ENCODE measurements at regions not wholly inside any gene's neighbourhood (a gene's known extent, or its start where the extent isn't known, plus 50 kb on each side); places are given as distances from the start of the nearest gene placed in this dataset.
"Not testable (repeated sequence)": the region's sequence is repeated elsewhere in the genome, so short reads cannot be mapped to it uniquely, and the experiment has no call there.

DNA sequence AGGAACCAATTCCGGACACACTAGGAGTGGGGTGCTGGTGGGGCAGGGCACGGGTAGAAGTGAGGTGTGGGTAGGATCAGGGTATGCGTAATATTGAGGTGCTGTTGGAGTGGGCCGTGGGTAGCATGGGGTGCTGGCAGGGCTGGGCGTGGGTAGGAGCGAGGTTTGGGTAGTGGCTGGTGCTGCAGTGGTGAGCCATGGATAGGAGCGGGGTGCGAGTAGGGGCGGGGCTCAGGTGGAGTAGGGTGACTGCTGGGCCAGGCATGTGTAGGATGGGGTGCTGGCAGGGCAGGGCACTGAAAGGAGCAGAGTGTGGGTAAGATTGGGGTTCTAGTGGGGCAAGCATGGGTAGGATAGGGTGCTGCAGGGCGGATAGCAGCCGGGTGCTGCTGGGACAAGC, 114.2 kb upstream of the DUSP22 start:
- FAIRE-seq (no peak), DNase-seq (ENCODE audit: insufficient read length, low spot score) (no peak)
- TF ChIP-seq, protein P1, sequence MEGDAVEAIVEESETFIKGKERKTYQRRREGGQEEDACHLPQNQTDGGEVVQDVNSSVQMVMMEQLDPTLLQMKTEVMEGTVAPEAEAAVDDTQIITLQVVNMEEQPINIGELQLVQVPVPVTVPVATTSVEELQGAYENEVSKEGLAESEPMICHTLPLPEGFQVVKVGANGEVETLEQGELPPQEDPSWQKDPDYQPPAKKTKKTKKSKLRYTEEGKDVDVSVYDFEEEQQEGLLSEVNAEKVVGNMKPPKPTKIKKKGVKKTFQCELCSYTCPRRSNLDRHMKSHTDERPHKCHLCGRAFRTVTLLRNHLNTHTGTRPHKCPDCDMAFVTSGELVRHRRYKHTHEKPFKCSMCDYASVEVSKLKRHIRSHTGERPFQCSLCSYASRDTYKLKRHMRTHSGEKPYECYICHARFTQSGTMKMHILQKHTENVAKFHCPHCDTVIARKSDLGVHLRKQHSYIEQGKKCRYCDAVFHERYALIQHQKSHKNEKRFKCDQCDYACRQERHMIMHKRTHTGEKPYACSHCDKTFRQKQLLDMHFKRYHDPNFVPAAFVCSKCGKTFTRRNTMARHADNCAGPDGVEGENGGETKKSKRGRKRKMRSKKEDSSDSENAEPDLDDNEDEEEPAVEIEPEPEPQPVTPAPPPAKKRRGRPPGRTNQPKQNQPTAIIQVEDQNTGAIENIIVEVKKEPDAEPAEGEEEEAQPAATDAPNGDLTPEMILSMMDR (IDR thresholded peaks at IDR 0.05; ENCODE audit: insufficient read depth, missing control alignments): no peak

DNA sequence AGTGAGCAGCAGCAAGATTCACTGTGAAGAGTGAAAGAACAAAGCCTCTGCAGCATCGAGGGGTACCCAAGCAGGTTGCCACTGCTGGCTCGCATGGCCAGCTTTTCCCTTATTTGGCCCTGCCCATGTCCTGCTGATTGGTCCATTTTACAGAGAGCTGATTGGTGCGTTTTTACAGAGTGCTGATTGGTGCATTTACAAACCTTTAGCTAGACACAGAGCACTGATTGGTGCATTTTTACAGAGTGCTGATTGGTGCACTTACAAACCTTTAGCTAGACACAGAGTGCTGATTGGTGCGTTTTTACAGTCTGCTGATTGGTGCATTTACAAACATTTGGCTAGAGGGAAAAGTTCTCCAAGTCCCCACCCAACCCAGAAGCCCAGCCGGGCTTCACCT, 113.4 kb upstream of the DUSP22 start:
- FAIRE-seq; DNase-seq (ENCODE audit: insufficient read length, low spot score): not testable (repeated sequence)

DNA sequence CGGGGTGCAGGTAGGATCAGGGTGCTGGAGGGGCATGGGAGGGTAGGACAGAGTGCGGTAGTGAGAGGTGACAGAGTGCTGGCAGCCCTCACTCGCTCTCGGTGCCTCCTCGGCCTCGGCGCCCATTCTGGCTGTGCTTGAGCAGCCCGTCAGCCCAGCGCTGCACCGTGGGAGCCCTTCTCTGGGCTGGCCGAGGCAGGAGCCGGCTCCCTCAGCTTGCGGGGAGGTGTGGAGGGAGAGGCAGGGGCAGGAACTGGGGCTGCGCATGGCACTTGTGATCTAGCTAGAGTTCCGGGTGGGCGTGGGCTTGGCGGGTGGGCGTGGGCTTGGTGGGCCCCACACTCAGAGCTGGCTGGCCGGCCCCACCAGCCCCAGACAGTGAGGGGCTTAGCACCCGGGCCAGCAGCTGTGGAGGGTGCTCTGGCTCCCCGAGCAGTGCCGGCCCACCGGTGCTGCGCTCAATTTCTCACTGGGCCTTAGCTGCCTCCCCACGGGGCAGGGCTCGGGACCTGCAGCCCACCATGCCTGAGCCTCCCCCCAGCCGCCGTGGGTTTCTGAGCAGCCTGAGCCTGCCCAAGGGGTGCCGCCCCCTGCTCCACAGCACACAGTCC, 112.8 kb upstream of the DUSP22 start:
- TF ChIP-seq, protein P1 (IDR thresholded peaks at IDR 0.05; ENCODE audit: insufficient read depth, missing control alignments): no peak
- FAIRE-seq: no peak
- DNase-seq (ENCODE audit: insufficient read length, low spot score): no peak

DNA sequence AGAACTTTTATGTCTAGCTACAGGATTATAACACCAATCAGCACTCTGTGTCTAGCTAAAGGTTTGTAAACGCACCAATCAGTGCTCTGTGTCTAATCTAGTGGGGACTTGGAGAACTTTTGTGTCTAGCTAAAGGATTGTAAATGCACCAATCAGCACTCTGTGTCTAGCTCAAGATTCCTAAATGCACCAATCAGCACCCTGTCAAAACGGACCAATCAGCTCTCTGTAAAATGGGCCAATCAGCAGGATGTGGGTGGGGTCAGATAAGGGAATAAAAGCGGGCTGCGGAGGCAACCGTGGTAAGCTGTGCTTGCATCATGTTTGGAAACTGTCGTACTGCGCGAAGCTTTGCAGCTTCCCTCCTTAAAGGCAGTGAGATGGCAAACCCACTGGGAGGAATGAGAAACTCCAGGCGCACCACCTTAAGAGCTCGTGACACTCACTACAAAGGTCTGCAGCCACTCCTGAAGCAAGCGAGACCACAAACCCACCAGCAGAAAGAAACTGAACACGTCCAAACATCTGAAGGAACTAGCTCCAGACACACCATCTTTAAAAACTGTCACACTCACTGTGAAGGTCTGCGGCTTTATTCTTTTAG, 112.1 kb upstream of the DUSP22 start:
- not testable (repeated sequence) for FAIRE-seq; DNase-seq (ENCODE audit: insufficient read length, low spot score)

DNA sequence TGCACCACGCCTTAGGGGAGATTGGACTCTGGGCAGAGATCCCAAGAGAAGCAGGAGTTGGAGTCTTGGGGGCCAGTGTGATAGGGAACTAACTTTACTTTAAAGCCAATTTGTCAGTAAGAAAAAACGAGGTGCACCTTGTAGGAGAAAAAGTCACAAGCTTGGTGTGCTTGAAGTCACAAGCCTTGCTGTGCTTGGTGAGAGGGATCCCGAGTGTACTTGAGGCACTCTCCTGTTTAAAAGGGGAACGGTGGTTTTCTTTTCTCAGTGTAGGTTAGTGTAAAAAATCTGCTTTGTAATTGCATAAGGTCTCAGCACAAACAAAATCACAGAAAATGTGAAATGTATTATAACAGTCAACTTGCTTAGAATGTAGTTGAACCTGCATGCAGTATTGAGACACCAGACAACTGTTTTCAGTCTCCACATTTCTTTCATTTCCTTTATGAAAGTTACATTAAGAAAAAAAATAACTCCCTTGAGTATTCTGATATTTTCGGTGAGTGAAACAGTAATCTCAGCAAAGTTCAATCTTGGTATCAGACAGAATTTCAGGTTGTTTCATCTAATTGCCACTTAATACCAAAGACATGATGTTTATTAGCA, 111.1 kb upstream of the DUSP22 start:
- TF ChIP-seq, protein P1 (IDR thresholded peaks at IDR 0.05; ENCODE audit: insufficient read depth, missing control alignments): no peak
- DNase-seq (ENCODE audit: insufficient read length, low spot score) (no peak), FAIRE-seq (no peak)

DNA sequence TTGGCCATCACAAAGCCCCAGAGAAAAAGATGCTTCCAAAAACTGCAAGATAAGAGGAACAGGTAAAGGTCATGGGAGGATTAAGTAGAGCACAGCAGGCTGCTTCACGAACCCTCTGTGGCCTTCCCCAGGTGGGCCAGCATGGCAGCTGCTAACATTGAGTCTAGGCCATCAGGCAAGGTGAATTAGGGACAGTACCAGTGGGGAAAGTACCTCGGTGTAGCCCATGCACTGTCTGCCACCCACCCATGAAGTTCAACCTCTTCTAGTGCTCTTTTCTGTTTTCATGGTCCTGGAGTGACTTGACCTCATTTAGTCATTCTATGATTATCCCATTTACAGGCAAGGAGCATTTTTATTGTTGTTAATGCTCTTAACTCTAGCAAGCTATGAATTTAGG, 108.6 kb upstream of the DUSP22 start:
- TF ChIP-seq, protein P1 (IDR thresholded peaks at IDR 0.05; ENCODE audit: insufficient read depth, missing control alignments): no peak
- DNase-seq (ENCODE audit: insufficient read length, low spot score): no peak
- FAIRE-seq: no peak

DNA sequence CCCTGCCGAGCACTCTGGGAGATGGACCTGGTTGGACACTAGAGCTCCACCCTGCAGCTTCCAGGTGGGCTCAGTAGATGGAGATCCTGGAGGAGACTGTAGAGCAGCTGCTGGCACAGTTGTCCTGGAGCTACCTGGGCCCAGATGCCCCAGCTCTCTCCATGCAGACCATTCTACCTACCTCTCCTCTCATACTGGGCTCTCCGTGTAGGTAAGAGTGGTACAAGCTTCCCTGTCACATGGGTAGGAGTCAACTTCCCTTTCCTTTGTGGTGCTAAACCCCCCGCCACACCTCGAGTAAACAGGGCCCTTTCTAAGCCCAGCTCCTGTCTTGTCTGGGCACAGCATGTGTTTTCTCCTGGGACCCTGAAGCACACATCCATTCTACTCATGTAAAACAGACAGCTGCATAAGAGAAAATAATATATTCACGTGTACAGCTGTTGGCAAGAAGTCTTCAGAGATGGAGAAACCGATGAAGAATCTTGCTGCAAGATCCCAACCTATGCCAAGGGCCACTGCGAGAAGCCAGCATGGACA, 108.1 kb upstream of the DUSP22 start:
- DNase-seq (ENCODE audit: insufficient read length, low spot score): no peak
- TF ChIP-seq, protein P1 (IDR thresholded peaks at IDR 0.05; ENCODE audit: insufficient read depth, missing control alignments): no peak
- no peak for FAIRE-seq

DNA sequence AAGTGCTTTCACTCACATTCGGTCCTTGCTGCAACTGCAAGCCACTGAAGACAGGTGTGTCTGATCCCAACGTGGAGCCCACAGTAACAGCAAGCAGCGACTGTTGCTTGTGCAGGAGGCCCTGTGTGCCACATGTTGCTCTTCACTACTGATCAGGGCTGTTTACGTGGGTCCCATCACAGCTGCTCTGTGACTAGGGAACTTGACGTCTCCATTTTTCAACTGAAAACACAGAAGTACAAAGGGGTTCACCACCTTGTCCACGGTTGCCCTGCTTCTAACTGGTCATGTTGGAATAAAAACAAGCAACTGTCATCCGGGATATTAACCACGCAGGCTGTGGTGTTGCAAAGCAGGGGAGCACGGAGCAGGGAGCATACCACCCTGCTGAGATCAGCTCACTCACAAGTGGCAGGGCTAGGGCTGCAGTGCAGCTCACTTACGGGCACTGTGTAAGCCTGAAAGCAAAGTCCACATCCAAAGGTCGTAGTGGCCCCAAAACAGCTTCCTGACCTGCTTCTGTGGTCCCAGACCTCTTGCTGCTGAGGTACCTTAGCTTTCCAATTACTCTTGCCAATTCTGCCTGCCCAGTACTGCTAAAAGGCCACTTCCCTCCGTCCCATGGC, 105.8 kb upstream of the DUSP22 start:
- FAIRE-seq: no peak
- DNase-seq (ENCODE audit: insufficient read length, low spot score): no peak
- TF ChIP-seq, protein P1 (IDR thresholded peaks at IDR 0.05; ENCODE audit: insufficient read depth, missing control alignments): no peak

Data from D721Med (cell line).